Nephron (organoid): ENCODE measurements at regions not wholly inside any gene's neighbourhood (a gene's known extent, or its start where the extent isn't known, plus 50 kb on each side); places are given as distances from the start of the nearest gene placed in this dataset.

Experiments
- H3K27ac Mint-ChIP-seq, 3 experiments: 2 replicates each; pipeline ENCODE4 v1.8.0; 2020; ENCODE audit warnings: mixed read lengths in 3 of 3, mild to moderate bottlenecking in 2 of 3, moderate library complexity in 1 of 3
- H3K27me3 Mint-ChIP-seq: 2 replicates; pipeline ENCODE4 v1.8.0; 2021; ENCODE audit warnings: low read depth, mild to moderate bottlenecking, moderate library complexity, mixed read lengths
- H3K36me3 Mint-ChIP-seq: 2 replicates; pipeline ENCODE4 v1.8.0; 2020; ENCODE audit warnings: low read depth, mixed read lengths
- H3K4me1 Mint-ChIP-seq: 2 replicates; pipeline ENCODE4 v1.8.0; 2020; ENCODE audit warnings: mixed read lengths
- H3K4me3 Mint-ChIP-seq, 3 experiments: 2 replicates each; pipeline ENCODE4 v1.8.0; 2020; ENCODE audit warnings: mild to moderate bottlenecking in 3 of 3, mixed read lengths in 3 of 3, moderate library complexity in 2 of 3
- H3K9me3 Mint-ChIP-seq: 2 replicates; pipeline ENCODE4 v1.8.0; 2020; ENCODE audit warnings: mixed read lengths
- TF ChIP-seq, protein P1 (sequence below), 3 experiments: fragments of 200-600 bp; sonication (generic); IDR thresholded peaks; one replicate each; pipeline ENCODE4 v1.5.0; 2021; ENCODE audit warnings: antibody characterized with exemption in 3 of 3; ENCODE audit not compliant: unreplicated experiment in 3 of 3

DNA sequence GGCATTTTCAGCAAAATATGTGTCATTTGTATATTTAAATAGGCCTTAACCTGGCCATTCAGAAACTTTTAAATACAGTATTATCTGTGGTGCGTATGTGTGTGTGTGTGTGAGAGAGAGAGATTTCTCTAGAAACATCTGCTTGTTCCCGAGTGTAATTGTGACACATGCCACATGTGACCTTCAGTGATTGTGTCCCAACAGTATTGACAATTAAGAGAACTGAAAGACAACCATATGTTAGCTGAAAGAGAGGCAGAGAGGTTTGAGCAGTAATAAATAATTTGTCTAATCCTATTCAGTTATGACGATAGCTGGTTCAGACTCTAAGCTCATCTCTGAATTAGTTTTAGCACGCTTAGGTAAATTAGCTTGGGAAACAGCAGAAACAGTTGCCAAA lies 1503.1 kb downstream of the PCDH9 start:
- Mint-ChIP-seq H3K4me3 (no peak overlapping the region), H3K36me3 (no peaks in the 10 kb centered on the region), H3K4me1 (peaks cover 12% of the 10 kb centered on the region), H3K9me3 (peaks cover 3% of the 10 kb centered on the region), H3K27ac (no peak overlapping the region), H3K27me3 (no peaks in the 10 kb centered on the region)
- TF ChIP-seq, protein P1, sequence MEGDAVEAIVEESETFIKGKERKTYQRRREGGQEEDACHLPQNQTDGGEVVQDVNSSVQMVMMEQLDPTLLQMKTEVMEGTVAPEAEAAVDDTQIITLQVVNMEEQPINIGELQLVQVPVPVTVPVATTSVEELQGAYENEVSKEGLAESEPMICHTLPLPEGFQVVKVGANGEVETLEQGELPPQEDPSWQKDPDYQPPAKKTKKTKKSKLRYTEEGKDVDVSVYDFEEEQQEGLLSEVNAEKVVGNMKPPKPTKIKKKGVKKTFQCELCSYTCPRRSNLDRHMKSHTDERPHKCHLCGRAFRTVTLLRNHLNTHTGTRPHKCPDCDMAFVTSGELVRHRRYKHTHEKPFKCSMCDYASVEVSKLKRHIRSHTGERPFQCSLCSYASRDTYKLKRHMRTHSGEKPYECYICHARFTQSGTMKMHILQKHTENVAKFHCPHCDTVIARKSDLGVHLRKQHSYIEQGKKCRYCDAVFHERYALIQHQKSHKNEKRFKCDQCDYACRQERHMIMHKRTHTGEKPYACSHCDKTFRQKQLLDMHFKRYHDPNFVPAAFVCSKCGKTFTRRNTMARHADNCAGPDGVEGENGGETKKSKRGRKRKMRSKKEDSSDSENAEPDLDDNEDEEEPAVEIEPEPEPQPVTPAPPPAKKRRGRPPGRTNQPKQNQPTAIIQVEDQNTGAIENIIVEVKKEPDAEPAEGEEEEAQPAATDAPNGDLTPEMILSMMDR (IDR thresholded peaks at IDR 0.05; ENCODE audit: unreplicated experiment in 3 of 3), result no peak

DNA sequence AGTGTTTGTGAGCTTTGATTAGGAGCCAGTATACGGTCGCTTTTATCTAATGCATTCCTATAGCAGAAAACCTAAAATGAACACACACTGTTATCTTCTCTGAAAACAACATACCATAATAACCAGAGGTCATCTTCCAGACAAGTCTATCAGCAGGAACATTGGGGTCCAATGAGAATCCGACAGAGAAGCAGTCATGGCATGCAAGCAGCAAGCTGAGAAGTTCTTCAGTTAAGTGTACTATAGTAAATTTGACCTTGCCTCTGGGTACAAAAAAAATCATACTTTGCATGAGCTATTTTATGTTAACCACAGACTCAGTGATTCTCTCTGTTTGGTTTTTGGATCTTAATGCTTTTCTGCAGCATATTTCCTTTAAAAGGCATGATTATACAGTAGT lies 1505.1 kb downstream of the PCDH9 start:
- Mint-ChIP-seq H3K27me3 (no peaks in the 10 kb centered on the region), H3K36me3 (no peaks in the 10 kb centered on the region), H3K27ac (peak overlapping the region; percentile 7 to 65 (median 56)), H3K4me1 (peaks cover 12% of the 10 kb centered on the region), H3K4me3 (no peak overlapping the region), H3K9me3 (peaks cover 1% of the 10 kb centered on the region)
- TF ChIP-seq, protein P1 (IDR thresholded peaks at IDR 0.05; ENCODE audit: unreplicated experiment in 3 of 3), result no peak

- H3K4me1 Mint-ChIP-seq, result peaks cover 12% of the 10 kb centered on the region
- no peaks in the 10 kb centered on the region for H3K27me3 Mint-ChIP-seq
- H3K4me3 Mint-ChIP-seq, result no peak overlapping the region
- TF ChIP-seq, protein P1 (IDR thresholded peaks at IDR 0.05; ENCODE audit: unreplicated experiment in 3 of 3), result no peak
- H3K36me3 Mint-ChIP-seq, result no peaks in the 10 kb centered on the region
- H3K9me3 Mint-ChIP-seq, result peaks cover 5% of the 10 kb centered on the region
- peak overlapping the region; percentile 13 to 58 (median 18) for H3K27ac Mint-ChIP-seq
Measured at GRCh38 chr13:65724226-65724625, 1505.9 kb downstream of the PCDH9 start.

- no peak overlapping the region for H3K27ac Mint-ChIP-seq
- H3K27me3 Mint-ChIP-seq, result no peaks in the 10 kb centered on the region
- peaks cover 8% of the 10 kb centered on the region for H3K9me3 Mint-ChIP-seq
- TF ChIP-seq, protein P1 (IDR thresholded peaks at IDR 0.05; ENCODE audit: unreplicated experiment in 3 of 3), result no peak
- H3K4me3 Mint-ChIP-seq, result no peak overlapping the region
- H3K4me1 Mint-ChIP-seq, result peaks cover 12% of the 10 kb centered on the region
- no peaks in the 10 kb centered on the region for H3K36me3 Mint-ChIP-seq
Measured at GRCh38 chr13:65722506-65722905, 1507.6 kb downstream of the PCDH9 start.

DNA sequence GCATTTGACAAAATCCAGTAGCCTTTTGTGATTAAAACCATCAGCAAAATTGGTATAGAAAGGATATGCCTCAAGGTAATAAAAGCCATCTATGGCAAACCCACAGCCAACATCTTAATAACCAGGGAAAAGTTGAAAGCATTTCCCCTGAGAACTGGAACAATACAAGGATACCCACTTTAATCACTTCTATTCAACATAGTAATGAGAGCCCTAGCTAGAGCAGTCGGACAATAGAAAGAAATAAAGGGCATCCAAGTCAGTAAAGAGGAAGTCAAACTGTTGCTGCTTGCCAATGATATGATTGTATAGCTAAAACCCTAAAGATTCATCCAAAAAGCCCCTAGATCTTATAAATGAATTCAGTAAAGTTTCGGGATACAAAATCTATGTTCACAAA lies 1510.3 kb downstream of the PCDH9 start:
- Mint-ChIP-seq H3K27me3 (no peaks in the 10 kb centered on the region), H3K36me3 (no peaks in the 10 kb centered on the region), H3K9me3 (peaks cover 10% of the 10 kb centered on the region), H3K4me1 (peaks cover 6% of the 10 kb centered on the region), H3K4me3 (no peak overlapping the region), H3K27ac (no peak overlapping the region)
- TF ChIP-seq, protein P1 (IDR thresholded peaks at IDR 0.05; ENCODE audit: unreplicated experiment in 3 of 3), result no peak

GRCh38 chr13:65710514-65710913 lies 1519.6 kb downstream of the PCDH9 start:
- TF ChIP-seq, protein P1 (IDR thresholded peaks at IDR 0.05; ENCODE audit: unreplicated experiment in 3 of 3), result no peak
- no peaks in the 10 kb centered on the region for H3K4me1 Mint-ChIP-seq
- no peaks in the 10 kb centered on the region for H3K9me3 Mint-ChIP-seq
- no peak overlapping the region for H3K4me3 Mint-ChIP-seq
- no peaks in the 10 kb centered on the region for H3K36me3 Mint-ChIP-seq
- H3K27me3 Mint-ChIP-seq, result no peaks in the 10 kb centered on the region
- no peak overlapping the region for H3K27ac Mint-ChIP-seq
